Fibroblast of gingiva (primary cell): ENCODE measurements at regions not wholly inside any gene's neighbourhood (a gene's known extent, or its start where the extent isn't known, plus 50 kb on each side); places are given as distances from the start of the nearest gene placed in this dataset.
"Not testable (repeated sequence)": the region's sequence is repeated elsewhere in the genome, so short reads cannot be mapped to it uniquely, and the experiment has no call there.

Experiments
- DNase-seq: peaks from one replicate; pipeline ENCODE4 v3.0.0-alpha.2; 2011; ENCODE audit warnings: low read depth

DNA sequence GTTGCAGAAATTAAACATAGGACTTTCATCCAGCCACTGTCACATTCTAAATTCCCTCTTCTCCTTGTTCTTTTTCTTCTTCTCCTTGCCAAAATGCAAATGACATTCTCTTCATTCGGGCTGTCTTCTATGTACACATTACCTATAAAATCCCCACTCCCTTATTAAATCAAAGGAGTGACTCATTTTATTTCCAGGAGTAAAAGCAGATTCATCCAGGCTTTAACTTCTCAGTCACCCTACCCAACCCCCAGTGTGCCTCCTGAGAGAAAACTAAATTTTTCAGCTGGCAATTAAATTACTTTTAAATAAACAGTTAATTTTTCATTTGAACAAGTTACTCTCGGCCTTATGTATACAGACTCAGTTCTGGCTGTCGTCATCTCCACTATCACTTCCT, 223.9 kb upstream of the SHH start:
- no peak for DNase-seq

DNA sequence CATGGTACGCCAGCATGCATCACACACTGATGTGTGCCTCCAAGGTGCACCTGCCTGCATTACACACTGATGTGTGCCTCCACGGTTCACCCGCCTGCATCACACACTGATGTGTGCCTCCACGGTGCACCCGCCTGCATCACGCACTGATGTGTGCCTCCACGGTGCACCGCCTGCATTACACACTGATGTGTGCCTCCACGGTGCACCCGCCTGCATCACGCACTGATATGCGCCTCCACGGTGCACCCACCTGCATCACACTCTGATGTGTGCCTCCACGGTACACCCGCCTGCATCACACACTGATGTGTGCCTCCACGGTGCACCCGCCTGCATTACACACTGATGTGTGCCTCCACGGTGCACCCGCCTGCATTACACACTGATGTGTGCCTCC, 223.1 kb upstream of the SHH start:
- not testable (repeated sequence) for DNase-seq

DNA sequence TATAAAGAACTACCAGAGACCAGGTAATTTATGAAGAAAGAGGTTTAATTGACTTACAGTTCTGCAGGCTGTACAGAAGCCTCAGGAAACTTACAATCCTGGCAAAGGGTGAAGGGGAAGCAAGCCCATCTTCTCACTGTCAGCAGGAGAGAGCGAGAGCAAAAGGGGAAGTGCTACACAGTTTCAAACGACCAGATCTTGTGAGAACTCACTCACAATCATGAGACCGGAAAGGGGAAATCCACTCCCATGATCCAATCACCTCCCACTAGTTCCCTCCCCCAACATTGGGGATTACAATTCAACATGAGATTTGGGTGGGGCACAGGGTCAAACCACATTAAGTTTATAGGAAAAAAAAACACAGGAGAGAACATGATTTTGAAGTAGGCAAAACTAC, 222.1 kb upstream of the SHH start:
- no peak for DNase-seq

DNA sequence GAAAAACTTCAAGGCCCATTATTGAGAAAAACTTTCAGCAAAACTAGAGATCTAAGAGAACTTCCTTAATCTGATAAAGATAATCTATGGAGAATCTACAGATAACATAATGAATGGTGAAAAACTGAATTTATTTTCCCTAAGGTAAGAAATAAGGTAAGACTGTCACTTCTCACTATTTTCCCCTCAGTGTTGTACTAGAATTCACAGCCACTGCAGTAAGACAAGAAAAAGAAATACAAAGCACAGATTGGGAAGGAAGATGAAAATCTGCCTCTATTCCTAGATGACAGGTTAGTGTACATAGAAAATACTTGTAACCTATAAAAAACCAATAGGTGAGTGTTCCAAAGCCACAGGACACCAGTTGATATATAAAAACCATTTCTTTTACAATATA, 220.7 kb upstream of the SHH start:
- DNase-seq = no peak

DNA sequence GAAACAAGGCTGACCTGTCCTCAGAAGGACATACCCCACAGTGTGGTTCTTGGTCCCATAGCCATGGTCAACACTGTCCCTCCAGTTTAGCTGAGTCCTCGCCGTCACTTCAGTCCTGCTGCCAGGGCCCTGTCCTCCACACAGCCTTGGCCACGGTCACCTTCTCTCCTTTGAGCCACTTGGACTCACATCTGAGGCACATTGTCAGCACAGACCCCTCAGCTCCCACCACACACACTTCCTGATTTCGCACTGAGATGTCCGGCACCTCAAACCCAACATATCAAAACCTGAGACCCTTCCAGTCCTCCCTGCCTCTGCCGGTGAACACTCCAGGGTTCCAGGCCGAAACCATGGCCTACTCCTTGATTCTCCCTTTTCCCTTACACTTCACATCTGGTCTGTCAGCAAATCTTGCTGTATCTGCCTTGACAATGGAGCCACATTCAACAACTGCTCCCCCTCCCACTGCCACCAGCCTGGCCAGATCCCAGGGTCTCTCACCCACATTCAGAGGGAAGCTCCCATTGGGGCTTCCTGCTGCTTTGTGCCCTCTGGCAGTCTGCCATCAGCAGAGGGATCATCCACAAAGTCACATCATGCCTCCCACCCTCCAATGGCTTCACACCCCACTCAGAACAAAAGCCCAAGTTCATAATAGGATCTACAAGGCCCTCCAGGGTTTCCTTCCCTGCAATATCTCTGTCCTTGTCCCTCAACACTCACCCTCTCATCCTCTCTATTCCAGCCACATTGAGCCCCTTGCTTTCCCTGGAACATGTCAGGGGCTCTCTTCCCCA, 219.6 kb upstream of the SHH start:
- DNase-seq = no peak

DNA sequence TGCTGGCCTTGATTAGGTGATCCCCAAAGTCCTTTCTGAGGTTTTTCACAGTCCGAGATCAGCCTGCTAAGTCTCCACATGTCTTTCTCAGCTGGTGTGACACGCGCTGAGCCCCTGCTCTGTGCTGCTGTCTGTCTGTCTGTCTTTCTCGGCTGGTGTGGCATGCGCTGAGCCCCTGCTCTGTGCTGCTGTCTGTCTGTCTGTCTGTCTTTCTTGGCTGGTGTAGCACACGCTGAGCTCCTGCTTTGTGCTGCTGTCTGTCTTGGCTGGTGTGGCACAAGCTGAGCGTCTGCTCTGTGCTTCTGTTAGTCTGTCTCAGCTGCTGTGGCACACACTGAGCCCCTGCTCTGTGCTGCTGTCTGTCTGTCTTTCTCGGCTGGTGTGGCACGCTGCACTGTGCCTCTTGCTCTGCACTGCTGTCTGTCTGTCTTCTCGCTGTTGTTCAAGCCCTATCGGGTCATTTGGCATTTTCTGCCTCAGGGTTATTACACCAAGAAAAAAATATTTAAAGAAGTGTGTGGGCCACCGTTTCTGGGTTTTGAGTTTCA, 217.3 kb upstream of the SHH start:
- DNase-seq = no peak

DNA sequence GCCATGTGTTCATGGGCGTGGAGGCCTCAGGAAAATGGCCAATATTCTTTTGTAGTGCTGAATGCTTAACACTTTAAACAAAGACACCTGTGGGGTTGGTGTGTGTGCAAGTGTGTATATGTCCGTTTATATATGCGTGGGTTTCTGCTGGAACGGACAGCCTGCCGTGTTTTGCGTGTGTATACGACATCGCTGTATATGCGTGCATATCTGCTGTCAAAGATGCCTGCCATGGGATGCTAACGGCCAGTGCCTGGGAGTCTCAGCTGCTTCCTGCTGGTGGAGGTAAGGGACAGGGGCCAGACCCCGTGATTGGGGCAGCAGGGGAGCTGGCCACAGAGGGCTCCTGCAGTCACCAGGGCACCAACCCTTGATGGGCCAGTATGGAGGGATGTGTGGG, 216.3 kb upstream of the SHH start:
- no peak for DNase-seq

DNA sequence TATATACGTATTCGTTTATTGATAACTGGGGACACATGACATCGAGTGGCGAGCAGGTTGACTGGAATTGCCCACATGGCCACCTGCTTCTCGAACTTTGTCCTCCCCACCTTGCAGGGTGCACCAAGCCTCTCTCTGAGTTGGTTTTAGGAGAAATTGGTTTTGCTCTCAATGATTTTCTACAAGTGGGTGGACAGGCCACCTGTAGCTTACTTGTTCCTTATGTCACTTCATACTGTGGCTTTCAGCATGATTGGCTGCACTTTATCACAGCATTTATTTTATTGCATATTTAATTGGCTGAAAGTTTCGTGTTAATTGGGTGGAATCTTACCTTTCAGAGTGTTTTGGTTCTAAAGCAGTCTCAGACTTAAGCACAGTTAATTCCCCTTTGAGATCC, 215.6 kb upstream of the SHH start:
- no peak for DNase-seq

DNA sequence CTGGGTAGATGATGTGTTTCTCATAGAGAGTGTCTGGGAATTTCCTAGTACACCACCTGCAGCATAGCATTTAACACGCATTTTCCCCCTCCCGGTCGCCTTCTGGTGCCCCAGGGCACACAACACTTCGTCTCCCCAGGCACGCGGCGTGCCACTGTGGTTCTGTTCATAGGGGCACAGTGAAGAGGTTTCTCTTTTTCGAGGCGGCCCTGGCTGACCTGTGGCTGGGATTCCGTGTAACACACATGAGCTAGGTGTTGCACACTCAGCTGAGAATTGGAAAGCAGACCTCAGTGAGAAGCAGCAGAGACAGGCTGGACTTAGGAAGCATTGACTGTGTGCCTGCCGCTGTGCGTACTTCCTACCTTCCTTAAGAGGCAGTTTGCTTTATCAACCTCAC, 214.3 kb upstream of the SHH start:
- DNase-seq = no peak

DNA sequence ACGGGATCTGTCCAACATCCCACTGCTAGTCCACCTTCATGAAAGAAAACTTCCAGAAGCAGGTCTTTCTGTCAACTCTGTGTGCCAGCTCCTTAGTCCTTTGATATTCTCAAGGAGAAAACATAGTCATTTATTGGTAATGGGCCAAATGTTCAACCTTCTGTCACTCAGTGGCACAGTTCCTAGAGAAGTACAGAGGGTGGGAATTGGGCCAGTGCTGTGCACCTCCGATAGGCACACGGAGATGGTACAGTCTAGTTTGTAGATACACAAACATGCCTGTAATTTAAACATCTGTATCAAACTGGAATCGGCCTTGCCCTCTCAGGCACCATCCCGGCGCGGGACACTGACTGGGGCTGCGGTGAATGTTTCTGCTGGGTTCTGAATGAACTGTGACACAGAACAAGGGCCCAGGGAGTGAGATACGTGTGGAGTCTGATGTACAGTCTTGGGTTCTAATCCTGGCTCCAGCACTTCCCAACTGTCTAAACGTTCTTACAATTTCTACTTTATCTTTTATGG, 213.9 kb upstream of the SHH start:
- DNase-seq = no peak

DNA sequence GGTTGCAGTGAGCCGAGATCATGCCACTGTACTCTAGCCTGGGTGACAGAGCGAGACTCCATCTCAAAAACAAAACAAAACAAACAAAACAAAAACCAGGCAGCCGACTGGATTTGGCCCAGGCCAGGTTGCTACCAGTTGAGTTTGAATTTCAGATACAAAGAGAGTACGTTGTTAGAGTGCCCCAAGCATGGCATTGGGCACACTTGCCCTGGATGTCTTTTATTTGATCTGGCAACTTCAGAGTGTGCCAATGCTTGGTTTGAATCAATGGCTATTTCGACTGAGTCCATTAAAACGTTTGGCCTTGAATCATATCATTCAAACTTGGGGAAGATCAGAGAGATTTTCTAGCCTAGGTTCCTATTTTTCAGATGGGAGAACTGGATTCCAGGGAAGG, 213.4 kb upstream of the SHH start:
- no peak for DNase-seq

DNA sequence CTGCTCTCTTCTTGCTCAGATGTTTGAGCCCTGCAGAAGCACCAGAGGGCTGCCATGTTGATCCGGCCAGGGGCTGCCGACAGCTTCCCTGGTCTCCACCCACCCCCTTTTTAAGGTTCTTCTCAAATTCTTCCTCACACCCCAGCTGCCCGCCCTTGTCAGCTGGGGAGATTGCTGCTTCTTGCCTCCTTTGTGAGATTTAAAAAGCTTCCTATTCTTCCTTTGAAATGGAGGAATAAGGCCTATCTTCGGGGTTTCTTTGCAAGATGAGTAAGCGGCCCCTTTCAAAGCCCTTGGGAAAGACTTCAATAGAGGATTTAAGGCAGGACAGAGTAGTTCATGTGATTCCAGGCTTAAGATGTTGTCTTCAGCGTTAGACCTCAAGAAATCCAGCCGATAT, 211.9 kb upstream of the SHH start:
- DNase-seq = no peak

DNA sequence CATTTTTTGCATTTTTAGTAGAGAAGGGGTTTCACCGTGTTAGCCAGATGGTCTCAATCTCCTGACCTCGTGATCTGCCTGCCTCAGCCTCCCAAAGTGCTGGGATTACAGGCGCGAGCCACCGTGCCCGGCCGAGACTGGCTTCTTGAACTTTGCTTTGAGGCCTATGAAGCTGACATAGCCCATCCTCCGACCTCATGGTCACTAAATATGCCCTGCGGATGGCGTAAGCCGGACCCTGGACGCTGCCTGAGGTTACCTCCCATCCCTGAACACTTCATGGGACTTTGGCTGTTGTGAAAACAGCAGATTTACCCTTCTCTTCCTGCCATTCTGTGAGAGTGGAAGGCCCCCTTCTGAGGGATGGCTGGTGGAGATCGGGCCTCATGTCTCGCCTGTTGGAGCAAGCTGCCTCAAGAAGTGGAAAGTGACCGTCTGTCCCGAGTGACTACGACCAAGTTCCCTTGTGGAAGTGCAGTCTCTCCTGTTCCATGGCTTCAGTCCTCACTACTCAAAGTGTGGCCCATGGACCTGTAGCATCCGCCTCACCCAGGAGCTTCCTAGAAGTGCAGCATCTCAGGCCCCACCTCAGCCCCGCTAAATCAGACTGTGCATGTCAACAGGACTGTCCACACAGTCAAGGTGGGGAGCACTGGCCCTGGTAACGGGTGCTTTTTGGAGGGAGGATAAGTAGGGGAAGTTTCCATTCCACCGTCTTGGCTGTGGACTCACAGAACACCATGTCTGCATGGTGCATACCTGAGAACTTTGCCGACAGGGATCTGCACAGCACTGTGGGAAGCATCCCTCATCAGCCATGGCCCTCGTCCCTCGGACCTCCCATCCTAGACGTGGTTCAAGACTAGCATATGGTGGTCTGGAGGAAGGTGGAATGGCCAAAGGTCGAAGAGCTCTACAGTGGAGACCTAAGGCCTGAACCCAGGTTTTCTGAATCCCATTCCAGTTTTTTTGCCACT, 210.5 kb upstream of the SHH start:
- no peak for DNase-seq

DNA sequence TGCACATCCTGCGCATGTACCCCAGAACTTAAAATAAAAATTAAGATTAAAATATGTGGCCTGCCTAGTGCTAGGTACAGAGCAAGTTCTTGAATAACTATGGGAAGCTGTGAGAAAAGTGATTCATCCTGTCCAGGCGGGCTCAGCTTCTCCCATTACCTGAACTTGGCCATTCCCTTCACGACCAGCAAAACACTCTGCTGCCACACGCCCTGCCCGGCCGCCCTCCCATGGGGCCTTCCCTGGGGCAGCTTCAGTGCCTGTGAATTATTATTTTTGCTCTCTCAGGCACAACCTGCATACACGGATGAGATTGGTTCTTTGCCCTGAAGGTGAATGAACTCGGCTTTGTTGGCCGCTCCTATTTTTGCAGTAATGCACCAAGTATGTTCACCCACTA, 209.2 kb upstream of the SHH start:
- no peak for DNase-seq

DNA sequence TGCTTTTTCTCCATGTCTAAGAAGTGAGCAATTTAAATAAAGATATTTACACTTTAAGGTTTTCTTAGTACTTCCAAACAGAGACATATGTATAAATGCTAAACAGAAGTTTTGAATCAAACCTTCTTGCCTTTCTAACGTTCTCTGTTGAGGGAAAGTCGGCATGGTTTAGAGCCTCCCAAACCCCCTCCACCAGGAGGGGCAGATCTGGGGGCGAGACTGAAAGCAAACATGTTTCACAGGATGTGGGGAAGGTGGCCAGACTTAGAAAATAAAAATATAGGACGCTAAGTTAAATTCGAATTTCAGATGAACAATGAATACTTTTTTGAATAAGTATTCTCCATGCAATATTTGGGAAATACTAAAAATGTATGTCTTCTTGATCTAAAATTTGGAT, 208.3 kb upstream of the SHH start:
- no peak for DNase-seq

DNA sequence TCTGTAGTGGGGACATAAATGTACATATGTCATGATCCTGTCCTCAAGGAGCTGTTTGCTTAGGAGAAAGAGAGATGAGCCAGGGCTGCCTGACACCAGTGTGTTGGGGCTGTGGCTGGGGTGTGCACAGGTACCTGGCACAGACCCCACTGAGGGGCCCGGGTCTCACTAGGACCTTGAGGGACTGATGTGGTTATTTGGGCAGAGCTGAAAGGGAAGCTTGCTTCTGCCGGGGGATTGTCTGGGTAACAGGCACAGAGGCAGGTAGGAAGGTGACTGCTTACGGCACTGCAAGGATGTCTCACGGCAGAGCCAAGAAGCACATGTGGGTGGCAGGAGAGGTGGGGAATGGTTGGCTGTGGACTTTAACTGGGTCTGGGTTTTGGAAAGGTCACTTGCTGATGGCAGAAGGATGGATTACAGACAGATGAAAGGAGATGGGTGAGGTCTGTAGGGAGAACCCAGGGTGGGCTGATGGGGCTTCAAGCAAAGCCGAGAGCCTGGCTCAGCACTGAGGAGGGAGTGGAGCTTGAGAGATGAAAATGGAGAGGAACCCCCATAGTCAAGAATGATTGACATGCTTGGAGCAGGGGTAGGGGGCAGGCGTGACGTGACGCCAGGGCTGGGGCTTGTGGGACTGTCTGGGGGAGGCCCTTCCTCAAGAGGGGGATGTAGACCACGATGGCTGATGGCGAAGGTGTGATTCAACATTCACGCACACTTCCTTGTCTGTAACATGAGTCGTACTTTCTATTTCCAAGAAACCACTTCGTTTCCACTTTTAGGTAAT, 207.7 kb upstream of the SHH start:
- no peak for DNase-seq

DNA sequence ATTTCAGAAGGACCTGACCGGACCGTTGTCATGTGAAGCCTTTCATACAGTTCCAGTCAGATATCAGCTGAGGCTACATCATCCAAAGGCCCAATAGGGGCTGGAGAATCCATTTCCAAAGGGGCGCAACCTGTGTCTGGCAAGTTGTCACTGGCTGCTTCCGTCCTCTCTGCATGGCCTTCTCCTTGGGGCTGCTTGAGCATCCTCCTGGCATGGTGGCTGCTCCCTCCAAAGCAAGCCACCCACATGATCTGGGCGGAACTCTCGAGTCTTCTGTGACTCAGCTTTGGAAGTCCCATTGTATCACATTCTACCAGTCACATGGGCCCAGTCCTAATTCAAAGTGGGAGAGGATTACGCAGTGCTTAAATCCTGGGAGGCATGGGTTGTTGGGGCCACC, 207.0 kb upstream of the SHH start:
- DNase-seq = no peak

DNA sequence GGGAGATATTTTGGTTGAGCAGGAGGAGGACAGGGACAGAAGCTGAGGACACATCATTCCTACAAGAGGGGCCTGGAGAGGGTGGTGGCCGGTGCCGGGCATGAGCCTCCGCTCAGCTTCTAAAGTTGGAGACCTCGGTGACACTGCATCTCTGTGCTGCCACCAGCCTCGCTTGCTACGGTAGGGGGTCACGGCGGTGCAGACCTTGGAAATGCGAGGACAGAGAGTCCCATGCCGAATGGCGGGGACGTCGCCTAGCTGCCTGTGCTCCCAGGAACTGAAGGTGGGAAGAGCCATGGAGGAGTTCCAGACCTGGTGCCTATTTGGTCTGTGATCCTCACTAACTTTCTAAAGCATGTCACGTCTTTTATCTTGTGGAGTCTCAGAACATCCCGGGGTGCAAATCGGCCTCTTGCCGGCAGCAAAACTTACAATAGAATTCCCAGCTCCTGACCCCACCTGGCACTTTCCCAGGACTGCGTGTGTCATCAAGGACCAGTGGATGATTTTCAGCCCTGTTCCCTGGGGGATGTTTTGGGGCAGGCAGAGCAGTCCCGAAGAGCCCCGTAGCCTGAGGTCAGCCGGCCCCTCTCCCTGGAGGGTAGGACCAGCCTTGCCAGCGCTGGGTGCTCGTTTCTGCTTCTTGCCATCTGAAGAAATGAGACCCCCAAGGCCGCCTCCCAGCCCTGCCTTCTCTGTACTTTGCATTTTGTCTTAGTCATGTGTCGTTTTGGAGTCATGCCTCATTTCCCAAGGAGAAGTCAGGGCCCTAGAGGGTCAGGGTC, 205.8 kb upstream of the SHH start:
- DNase-seq = no peak

DNA sequence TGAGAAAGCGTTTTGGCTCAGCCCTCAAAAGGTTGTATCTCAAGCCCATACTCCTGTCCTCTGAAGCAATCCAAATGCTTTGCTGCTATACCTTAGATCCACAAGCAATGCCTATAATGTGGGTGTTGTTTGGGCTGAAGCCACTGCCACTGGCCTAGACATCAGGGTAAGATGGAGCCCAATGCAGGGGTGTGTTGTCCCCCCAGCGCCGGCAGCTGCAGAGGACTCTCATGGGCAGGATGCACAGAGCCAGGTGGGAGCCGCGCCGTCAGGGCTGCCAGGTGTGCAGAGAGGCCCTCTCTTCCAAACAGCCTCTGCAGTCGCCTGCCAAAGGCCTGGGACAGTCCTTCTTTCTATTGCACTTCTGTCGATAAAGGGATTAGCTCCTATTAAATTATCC, 205.2 kb upstream of the SHH start:
- no peak for DNase-seq

DNA sequence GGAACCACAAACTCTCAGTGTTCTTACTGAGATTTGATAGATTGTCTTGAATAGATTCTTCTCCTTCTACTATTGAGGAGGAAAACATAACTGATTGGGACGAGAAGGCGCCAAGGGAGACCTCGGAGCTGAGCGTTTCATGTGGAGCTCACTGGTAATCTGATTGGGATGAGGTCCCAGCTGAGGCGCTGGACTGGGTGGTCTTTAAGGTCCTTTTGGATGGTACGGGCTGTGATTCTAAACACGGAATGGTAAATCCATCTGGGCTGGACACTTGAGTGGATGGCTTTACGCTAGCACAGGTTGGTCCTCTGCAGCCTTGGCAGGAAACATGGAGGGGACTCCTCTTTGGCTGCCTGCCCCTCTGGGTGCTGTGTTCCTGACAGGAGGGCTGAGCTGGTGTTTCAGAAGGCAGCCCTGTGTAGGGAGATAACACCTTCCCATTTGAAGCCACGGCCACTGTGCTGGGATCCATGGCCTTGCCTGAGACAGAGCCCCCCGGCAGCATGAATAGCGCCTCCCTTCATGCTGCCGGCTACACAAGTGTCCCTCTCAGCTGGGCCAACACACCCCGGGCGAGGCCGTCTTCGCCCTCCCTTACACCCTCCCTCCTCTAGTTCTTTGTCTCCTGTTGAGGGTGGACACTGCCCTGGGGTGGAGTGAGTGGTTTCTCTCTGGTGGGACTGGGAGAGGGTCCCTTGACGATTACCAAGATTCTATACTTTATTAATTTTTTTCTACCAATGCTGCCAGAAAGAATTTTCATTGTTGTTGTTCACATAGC, 203.2 kb upstream of the SHH start:
- DNase-seq = no peak
